ENCODE measurements at regions not wholly inside any gene's neighbourhood (a gene's known extent, or its start where the extent isn't known, plus 50 kb on each side); places are given as distances from the start of the nearest gene placed in this dataset.

- H3K4me1 ChIP-seq: no peaks in the 10 kb centered on the region
- no peaks in the 10 kb centered on the region for H3K9me3 ChIP-seq
- 69 to 96% methylated on average over 4 of the region's 4 CpGs for WGBS, 2 donors
- H3K27ac ChIP-seq: no peak overlapping the region
- H3K4me3 ChIP-seq: no peak overlapping the region
- intact Hi-C loops (cut with DNase I; ENCODE audit: low total_unique reads): no loop called here
- DNase-seq: no peak
- TF ChIP-seq CTCF (IDR thresholded peaks at IDR 0.05): no peak
- TF ChIP-seq POLR2A (IDR thresholded peaks at IDR 0.05): no peak
- H3K27me3 ChIP-seq: no peaks in the 10 kb centered on the region
- H3K36me3 ChIP-seq (ENCODE audit: low read depth, missing control alignments): no peaks in the 10 kb centered on the region
Observed at GRCh38 chr4:157984285-157984911, 188.4 kb downstream of the GASK1B start.

- no peak overlapping the region for H3K27ac ChIP-seq
- no peaks in the 10 kb centered on the region for H3K27me3 ChIP-seq
- H3K9me3 ChIP-seq: no peaks in the 10 kb centered on the region
- intact Hi-C loops (cut with DNase I; ENCODE audit: low total_unique reads): no loop called here
- no peaks in the 10 kb centered on the region for H3K36me3 ChIP-seq (ENCODE audit: low read depth, missing control alignments)
- no peak for DNase-seq
- TF ChIP-seq POLR2A (IDR thresholded peaks at IDR 0.05) (no peak), CTCF (IDR thresholded peaks at IDR 0.05) (no peak)
- WGBS, 2 donors: 88 to 92% methylated on average over 6 of the region's 6 CpGs
- H3K4me3 ChIP-seq: no peak overlapping the region
- no peaks in the 10 kb centered on the region for H3K4me1 ChIP-seq
Observed at GRCh38 chr4:157983300-157983699, 189.5 kb downstream of the GASK1B start.

GRCh38 chr4:157980158-157980557, 192.7 kb downstream of the GASK1B start:
- Histone ChIP-seq H3K9me3 (no peaks in the 10 kb centered on the region), H3K4me1 (no peaks in the 10 kb centered on the region), H3K27ac (no peak overlapping the region), H3K27me3 (no peaks in the 10 kb centered on the region), H3K4me3 (no peak overlapping the region), H3K36me3 (ENCODE audit: low read depth, missing control alignments) (no peaks in the 10 kb centered on the region)
- intact Hi-C loops (cut with DNase I; ENCODE audit: low total_unique reads): no loop called here
- no peak for DNase-seq
- no peak for TF ChIP-seq CTCF (IDR thresholded peaks at IDR 0.05)
- no peak for TF ChIP-seq POLR2A (IDR thresholded peaks at IDR 0.05)

GRCh38 chr4:157978680-157979361, 194.0 kb downstream of the GASK1B start:
- 11 to 29% methylated on average over 7 of the region's 7 CpGs for WGBS, 2 donors
- no peak overlapping the region for H3K4me3 ChIP-seq
- intact Hi-C loops (cut with DNase I; ENCODE audit: low total_unique reads): no loop called here
- peak; percentile 62 for DNase-seq
- TF ChIP-seq CTCF (IDR thresholded peaks at IDR 0.05): peak; percentile 55 to 81 (median 79)
- no peak for TF ChIP-seq POLR2A (IDR thresholded peaks at IDR 0.05)
- H3K36me3 ChIP-seq (ENCODE audit: low read depth, missing control alignments): no peaks in the 10 kb centered on the region
- H3K27me3 ChIP-seq: no peaks in the 10 kb centered on the region
- no peaks in the 10 kb centered on the region for H3K9me3 ChIP-seq
- H3K4me1 ChIP-seq: no peaks in the 10 kb centered on the region
- H3K27ac ChIP-seq: no peak overlapping the region

- intact Hi-C loops (cut with DNase I; ENCODE audit: low total_unique reads): no loop called here
- Histone ChIP-seq H3K27me3 (no peaks in the 10 kb centered on the region), H3K36me3 (ENCODE audit: low read depth, missing control alignments) (no peaks in the 10 kb centered on the region), H3K4me3 (no peak overlapping the region), H3K27ac (no peak overlapping the region), H3K9me3 (no peaks in the 10 kb centered on the region), H3K4me1 (no peaks in the 10 kb centered on the region)
- TF ChIP-seq POLR2A (IDR thresholded peaks at IDR 0.05) (no peak), CTCF (IDR thresholded peaks at IDR 0.05) (no peak)
- no peak for DNase-seq
- WGBS, 2 donors: 88 to 92% methylated on average over 4 of the region's 4 CpGs
Observed at GRCh38 chr4:157977086-157977485, 195.7 kb downstream of the GASK1B start.

All from testis (tissue), 2 donors.